ENCODE measurements at regions not wholly inside any gene's neighbourhood (a gene's known extent, or its start where the extent isn't known, plus 50 kb on each side); places are given as distances from the start of the nearest gene placed in this dataset.

DNA sequence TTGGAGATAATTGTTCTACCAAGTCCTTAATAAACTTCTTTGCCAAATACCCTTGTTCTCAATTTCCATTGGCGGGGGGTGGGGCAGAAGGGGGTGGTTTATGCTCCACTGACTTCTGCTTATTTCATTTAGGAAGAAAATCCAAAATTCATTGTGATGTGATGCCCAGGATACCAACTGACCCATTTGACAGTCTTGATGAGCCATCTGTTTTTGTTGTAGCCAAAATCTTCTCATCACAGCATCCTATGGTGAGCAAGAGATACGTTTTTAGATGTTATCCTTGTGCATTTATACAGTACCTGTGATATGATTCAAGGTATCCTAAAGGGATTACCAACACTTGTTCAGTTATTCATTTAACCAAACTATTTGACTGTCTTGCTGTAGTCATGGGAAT is 108.5 kb upstream of the BMP5 start:
- TF ChIP-seq, protein P1, sequence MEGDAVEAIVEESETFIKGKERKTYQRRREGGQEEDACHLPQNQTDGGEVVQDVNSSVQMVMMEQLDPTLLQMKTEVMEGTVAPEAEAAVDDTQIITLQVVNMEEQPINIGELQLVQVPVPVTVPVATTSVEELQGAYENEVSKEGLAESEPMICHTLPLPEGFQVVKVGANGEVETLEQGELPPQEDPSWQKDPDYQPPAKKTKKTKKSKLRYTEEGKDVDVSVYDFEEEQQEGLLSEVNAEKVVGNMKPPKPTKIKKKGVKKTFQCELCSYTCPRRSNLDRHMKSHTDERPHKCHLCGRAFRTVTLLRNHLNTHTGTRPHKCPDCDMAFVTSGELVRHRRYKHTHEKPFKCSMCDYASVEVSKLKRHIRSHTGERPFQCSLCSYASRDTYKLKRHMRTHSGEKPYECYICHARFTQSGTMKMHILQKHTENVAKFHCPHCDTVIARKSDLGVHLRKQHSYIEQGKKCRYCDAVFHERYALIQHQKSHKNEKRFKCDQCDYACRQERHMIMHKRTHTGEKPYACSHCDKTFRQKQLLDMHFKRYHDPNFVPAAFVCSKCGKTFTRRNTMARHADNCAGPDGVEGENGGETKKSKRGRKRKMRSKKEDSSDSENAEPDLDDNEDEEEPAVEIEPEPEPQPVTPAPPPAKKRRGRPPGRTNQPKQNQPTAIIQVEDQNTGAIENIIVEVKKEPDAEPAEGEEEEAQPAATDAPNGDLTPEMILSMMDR (IDR thresholded peaks at IDR 0.05; ENCODE audit: insufficient read depth, low read depth, low read length): no peak
- CTCF ChIA-PET: interaction anchor here (3.9 kb wide), 1 partner anchor 308 kb away, joined by 42 read pairs; no protein-coding TSS in a partner anchor
- no peak for DNase-seq (ENCODE audit: low read depth)
- Histone ChIP-seq H3K27me3 (ENCODE audit: control insufficient read depth, insufficient read depth, low read length) (peaks cover 2% of the 10 kb centered on the region), H3K4me3 (ENCODE audit: low read depth, low read length) (no peak overlapping the region), H3K36me3 (ENCODE audit: control insufficient read depth, insufficient read depth, low read length) (no peaks in the 10 kb centered on the region)
- POLR2A ChIA-PET: no interaction called here

DNA sequence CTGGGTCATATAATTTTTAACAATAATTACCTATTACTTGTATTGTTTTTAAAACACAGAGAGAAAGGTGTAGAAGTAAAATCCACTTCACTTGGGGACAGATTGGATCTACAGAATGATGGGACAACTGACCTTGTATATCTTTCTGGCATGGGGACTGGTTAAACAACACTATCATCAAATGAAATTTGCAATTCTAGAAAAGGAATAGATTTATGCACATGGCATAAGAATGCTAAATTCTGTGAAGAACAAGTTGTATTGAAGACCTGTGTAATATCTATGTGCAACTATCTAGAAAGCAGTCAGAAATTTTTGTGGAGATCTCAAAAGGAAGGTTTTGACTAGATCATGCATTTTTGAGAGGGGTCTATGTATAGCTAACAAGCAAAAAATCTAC is 106.3 kb upstream of the BMP5 start:
- CTCF ChIA-PET: interaction anchor here (1.0 to 3.9 kb wide), 2 partner anchors 271 to 310 kb away, joined by 3 to 42 read pairs; no protein-coding TSS in a partner anchor
- TF ChIP-seq, protein P1 (IDR thresholded peaks at IDR 0.05; ENCODE audit: insufficient read depth, low read depth, low read length): no peak
- DNase-seq (ENCODE audit: low read depth): no peak
- Histone ChIP-seq H3K4me3 (ENCODE audit: low read depth, low read length) (no peak overlapping the region), H3K36me3 (ENCODE audit: control insufficient read depth, insufficient read depth, low read length) (no peaks in the 10 kb centered on the region), H3K27me3 (ENCODE audit: control insufficient read depth, insufficient read depth, low read length) (peaks cover 2% of the 10 kb centered on the region)
- POLR2A ChIA-PET: no interaction called here

DNA sequence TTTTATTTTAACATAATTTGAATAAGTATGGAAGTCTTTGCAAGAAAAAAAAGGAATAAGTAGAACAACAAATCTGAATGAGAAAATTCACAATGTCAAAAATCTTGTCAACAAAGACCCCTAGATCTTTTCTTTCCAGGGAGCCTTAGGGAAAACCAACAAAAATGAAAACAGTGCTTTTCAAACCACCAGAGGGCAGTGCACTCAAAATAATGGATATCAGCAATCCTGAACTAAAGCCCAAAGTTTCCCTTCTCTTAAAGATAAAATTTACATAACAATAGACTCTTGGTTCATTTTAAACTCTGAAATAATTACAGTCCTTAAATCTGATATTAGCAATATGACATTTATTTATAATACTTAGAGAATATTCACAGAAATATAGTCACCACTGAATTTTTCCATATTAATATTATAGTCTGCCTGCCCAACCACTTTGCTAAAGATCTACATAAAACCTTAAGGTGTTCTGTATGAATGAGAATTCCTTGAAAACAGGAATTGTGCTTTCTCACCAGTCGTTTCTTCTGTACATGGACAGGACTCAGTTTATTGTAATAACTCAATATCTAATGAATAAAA is 105.3 kb upstream of the BMP5 start:
- no peak for DNase-seq (ENCODE audit: low read depth)
- TF ChIP-seq, protein P1 (IDR thresholded peaks at IDR 0.05; ENCODE audit: insufficient read depth, low read depth, low read length): peak; percentile 62
- Histone ChIP-seq H3K36me3 (ENCODE audit: control insufficient read depth, insufficient read depth, low read length) (no peaks in the 10 kb centered on the region), H3K4me3 (ENCODE audit: low read depth, low read length) (no peak overlapping the region), H3K27me3 (ENCODE audit: control insufficient read depth, insufficient read depth, low read length) (peaks cover 2% of the 10 kb centered on the region)
- POLR2A ChIA-PET: no interaction called here
- CTCF ChIA-PET: interaction anchor here (1.0 to 5.2 kb wide), 3 partner anchors 272 to 311 kb away, joined by 3 to 70 read pairs (median 42); no protein-coding TSS in a partner anchor

DNA sequence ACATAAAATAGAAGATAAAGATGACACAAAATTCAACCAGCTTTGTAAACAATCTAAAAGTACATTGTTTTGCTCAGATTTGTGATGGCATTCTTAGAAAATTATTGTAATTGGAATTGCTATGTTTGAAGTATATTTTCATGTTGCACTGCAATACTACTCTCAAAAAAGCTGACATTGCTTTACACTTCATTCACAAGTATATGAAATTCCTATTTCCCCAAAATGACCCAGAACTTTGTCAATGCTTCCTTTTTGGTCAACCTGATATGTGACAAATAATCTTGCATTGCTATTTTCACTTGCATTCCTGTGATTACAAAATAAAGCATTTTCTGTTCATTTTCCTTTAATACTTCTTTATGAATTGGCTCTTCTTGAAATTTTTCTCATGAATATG is 104.1 kb upstream of the BMP5 start:
- ChIA-PET POLR2A (no interaction called here), CTCF (interaction anchor here (1.5 to 5.2 kb wide), 2 partner anchors 309 to 313 kb away, joined by 7 to 70 read pairs; no protein-coding TSS in a partner anchor)
- DNase-seq (ENCODE audit: low read depth): no peak

DNA sequence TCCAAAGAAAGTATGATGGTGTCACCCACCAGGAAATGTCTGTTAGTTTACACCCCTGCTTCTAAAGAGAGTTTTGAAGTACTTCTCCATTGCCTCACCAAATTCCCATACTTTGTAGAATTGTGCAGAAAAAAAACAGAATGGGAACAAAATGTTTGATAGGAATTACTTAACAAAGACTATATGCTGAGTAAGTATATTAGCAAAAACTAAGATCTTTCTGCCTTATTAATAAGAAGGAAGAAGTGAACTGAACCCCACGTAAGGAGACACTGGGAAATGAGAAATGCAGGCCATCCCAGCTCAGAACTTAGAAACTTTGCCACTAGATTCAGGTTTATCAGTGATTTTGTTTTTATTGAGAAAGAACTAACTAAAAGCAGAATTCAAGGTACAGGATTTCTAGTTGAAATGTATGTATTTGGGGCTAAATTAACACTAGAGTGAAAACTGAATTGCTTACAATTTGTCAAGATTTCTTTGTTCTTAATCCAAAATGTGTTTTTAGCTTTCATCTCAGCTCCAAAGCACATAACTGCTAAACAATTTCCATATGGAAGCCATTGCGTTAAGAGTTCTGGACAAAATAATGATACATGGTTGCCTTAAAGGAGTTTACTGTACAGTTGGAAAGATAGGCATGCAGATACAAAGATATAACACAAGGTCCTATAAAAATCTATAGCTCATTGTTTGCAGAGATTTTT is 102.7 kb upstream of the BMP5 start:
- Histone ChIP-seq H3K4me3 (ENCODE audit: low read depth, low read length) (no peak overlapping the region), H3K36me3 (ENCODE audit: control insufficient read depth, insufficient read depth, low read length) (no peaks in the 10 kb centered on the region), H3K27me3 (ENCODE audit: control insufficient read depth, insufficient read depth, low read length) (no peaks in the 10 kb centered on the region; the same call in 1 of the 2 replicates)
- CTCF ChIA-PET: interaction anchor here (1.5 to 5.2 kb wide), 2 partner anchors 310 to 314 kb away, joined by 7 to 70 read pairs; no protein-coding TSS in a partner anchor
- TF ChIP-seq, protein P1 (IDR thresholded peaks at IDR 0.05; ENCODE audit: insufficient read depth, low read depth, low read length): no peak
- POLR2A ChIA-PET: no interaction called here
- no peak for DNase-seq (ENCODE audit: low read depth)

More for the DNA sequence above, 104.1 kb upstream of the BMP5 start:
- no peaks in the 10 kb centered on the region; the same call in 1 of the 2 replicates for H3K27me3 ChIP-seq (ENCODE audit: control insufficient read depth, insufficient read depth, low read length)
- TF ChIP-seq, protein P1 (IDR thresholded peaks at IDR 0.05; ENCODE audit: insufficient read depth, low read depth, low read length): no peak
- H3K4me3 ChIP-seq (ENCODE audit: low read depth, low read length): no peak overlapping the region
- H3K36me3 ChIP-seq (ENCODE audit: control insufficient read depth, insufficient read depth, low read length): no peaks in the 10 kb centered on the region

Data from BJ (cell line).